ENCODE measurements at regions not wholly inside any gene's neighbourhood (a gene's known extent, or its start where the extent isn't known, plus 50 kb on each side); places are given as distances from the start of the nearest gene placed in this dataset.

- TF ChIP-seq CTCF (IDR thresholded peaks at IDR 0.05) = no peak
- TF ChIP-seq POLR2A (IDR thresholded peaks at IDR 0.05) = no peak
- no peak for TF ChIP-seq POLR2AphosphoS5 (IDR thresholded peaks at IDR 0.05)
These were observed 243.9 kb upstream of the GPR26 start for GRCh38 chr10:123422261-123422660.

All from sigmoid colon (tissue), 4 donors.